ENCODE measurements at regions not wholly inside any gene's neighbourhood (a gene's known extent, or its start where the extent isn't known, plus 50 kb on each side); places are given as distances from the start of the nearest gene placed in this dataset.

- TF ChIP-seq CTCF (IDR thresholded peaks at IDR 0.05) = no peak
- TF ChIP-seq POLR2A (IDR thresholded peaks at IDR 0.05) = no peak
Measured at GRCh38 chr4:106424426-106424825, 55.8 kb upstream of the GIMD1 start.
